Activated CD4-positive, alpha-beta T cell treated with anti-CD3 and anti-CD28 coated beads, Interleukin-2, amount 50 U/mL, for 4 hours (primary cell): ENCODE measurements at regions not wholly inside any gene's neighbourhood (a gene's known extent, or its start where the extent isn't known, plus 50 kb on each side); places are given as distances from the start of the nearest gene placed in this dataset.

Source experiments
- DNase-seq, 2 experiments: peaks; one replicate each; pipeline ENCODE4 v3.0.0-alpha.2; 2020

DNA sequence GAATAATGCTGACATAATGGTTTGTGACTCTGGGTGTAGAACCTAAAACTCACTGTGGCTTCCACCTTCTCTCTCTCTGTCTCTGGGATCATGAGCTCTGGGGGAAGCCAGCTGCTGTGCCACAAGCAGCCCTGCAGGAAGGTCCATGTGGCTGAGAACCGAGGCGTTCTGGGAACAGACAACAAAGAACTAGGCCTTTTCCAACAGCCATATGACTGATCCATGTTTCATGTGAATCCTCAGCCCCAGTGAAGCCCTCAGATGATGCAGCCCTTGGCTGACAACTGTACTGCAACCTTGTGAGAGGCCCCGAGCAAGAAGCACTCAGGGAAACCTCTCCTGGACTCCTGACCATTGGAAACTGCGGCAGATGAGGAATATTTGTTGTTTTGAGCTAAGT lies 56.6 kb downstream of the HLA-G start:
- DNase-seq, result no peak

DNA sequence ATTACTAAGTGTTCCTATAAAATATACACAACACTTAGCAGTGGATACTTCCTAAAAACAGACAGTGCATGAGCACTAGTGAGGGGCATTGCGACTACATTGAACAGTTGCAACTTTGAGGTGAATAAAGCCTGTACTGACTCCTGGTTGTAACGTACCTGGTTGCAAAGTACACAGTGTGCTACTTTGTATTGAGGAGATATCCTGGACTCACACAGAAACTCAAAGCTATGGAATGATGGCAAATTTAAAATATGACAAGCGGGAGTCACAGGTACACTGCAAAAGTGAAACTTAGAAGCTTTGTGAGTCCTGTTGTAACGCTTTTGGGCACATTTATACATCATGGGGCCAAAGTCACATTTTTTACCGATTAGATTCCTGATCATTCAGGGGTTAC lies 55.6 kb upstream of the HLA-A start:
- no peak for DNase-seq

DNA sequence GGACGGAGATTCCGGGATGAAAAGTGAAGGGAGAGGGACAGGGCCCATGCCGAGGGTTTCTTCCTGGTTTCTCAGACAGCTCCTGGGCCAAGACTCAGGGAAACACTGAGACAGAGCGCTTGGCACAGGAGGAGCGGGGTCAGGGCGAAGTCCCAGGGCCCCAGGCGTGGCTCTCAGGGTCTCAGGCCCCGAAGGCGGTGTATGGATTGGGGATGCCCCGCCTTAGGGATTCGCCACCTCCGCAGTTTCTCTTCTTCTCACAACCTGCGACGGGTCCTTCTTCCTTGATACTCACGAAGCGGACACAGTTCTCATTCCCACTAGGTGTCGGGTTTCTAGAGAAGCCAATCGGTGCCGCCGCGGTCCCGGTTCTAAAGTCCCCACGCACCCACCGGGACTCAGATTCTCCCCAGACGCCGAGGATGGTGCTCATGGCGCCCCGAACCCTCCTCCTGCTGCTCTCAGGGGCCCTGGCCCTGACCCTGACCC lies 55.0 kb upstream of the HLA-A start:
- peak; percentile 26 for DNase-seq

DNA sequence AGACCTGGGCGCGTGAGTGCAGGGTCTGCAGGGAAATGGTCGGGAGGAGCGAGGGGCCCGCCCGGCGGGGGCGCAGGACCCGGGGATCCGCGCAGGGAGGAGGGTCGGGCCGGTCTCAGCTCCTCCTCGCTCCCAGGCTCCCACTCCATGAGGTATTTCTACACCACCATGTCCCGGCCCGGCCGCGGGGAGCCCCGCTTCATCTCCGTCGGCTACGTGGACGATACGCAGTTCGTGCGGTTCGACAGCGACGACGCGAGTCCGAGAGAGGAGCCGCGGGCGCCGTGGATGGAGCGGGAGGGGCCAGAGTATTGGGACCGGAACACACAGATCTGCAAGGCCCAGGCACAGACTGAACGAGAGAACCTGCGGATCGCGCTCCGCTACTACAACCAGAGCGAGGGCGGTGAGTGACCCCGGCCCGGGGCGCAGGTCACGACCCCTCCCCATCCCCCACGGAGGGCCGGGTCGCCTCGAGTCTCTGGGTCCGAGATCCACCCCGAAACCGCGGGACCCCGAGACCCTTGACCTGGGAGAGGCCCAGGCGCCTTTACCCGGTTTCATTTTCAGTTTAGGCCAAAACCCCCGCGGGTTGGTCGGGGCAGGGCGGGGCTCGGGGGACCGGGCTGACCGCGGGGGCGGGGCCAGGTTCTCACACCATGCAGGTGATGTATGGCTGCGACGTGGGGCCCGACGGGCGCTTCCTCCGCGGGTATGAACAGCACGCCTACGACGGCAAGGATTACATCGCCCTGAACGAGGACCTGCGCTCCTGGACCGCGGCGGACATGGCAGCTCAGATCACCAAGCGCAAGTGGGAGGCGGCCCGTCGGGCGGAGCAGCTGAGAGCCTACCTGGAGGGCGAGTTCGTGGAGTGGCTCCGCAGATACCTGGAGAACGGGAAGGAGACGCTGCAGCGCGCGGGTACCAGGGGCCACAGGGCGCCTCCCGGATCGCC lies 54.2 kb upstream of the HLA-A start:
- DNase-seq, result peak; percentile 83 to 85
